Activated CD4-positive, alpha-beta T cell treated with anti-CD3 and anti-CD28 coated beads, Interleukin-10, Interleukin-2, amounts not matched to agents 100 ng/mL and 50 ng/mL, durations not matched to agents 16 hours and 8 hours (primary cell): ENCODE measurements at regions not wholly inside any gene's neighbourhood (a gene's known extent, or its start where the extent isn't known, plus 50 kb on each side); places are given as distances from the start of the nearest gene placed in this dataset.

ENCODE experiments used
- DNase-seq: peaks from one replicate; pipeline ENCODE4 v3.0.0-alpha.2; 2020

DNA sequence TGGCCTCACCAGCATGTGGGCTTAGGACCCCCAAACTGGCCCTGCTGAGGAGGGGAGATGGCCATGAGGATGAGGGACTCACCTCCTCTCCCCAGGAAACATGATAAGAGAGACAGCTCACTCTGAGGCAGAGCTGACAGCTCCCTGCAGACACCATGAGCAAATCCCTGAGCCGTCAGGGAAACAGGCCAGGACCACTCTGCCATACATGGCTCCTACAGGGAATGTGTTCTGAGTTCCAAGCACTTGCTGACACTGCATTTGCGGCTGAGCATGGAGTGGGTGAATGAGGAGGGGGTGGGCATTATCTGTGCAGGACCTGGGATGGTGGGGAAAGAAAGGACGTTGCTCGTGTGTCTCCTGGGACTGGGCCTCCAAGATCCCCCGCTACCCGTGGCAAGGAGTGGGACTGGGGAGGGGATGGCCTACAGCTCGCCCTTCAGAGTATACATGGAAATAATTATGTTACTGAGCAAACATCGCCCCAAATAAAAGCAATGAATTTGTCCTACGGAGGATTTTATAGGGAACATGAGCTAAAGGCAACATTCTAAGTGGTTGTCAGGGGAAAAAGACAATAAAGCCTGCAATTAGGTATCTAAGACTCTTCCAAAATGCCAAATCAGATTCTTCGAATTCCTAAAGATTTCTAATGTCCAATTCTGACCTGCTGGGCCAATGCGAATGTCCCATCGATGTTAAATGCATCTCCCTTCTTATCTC lies 355.9 kb upstream of the AJAP1 start:
- no peak for DNase-seq

DNA sequence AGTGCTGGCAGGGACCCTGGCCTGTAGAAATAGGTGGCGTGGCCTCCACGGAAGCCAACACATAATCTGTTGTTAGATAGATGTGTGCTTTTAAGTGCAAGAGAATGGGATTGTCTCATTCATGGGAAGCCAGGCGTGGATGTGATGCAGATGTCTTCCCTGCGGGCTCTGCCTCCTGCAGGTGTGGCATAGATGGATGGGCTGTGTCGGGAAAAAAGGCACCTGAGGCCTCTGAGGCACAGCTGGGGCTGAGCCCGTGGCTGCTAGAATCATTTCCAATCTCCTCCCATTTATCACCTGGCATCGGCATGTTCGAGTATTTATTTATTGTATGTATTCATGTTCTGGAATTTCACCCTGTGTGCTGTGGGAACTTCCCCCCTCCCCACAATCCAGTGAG lies 353.4 kb upstream of the AJAP1 start:
- DNase-seq, result no peak

DNA sequence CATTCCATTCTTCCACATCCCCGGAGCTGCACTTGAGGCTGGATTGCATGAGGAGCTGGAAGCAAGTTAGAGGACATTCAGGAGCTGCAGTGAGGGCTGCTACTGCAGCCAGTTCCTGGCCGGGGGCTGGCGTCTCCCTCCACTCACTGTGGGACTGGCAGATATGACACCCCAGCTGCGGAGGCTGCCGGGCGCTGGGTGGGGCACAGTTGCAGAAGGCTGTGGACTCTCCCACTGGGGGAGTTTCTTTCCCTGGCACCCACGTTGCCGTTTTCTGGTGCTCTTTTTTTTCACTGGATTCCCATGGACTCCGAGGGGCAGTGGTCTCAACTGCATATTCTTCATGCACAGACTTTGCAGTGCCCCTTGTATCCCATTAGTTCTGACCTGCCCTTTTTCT lies 351.1 kb upstream of the AJAP1 start:
- DNase-seq, result no peak

DNA sequence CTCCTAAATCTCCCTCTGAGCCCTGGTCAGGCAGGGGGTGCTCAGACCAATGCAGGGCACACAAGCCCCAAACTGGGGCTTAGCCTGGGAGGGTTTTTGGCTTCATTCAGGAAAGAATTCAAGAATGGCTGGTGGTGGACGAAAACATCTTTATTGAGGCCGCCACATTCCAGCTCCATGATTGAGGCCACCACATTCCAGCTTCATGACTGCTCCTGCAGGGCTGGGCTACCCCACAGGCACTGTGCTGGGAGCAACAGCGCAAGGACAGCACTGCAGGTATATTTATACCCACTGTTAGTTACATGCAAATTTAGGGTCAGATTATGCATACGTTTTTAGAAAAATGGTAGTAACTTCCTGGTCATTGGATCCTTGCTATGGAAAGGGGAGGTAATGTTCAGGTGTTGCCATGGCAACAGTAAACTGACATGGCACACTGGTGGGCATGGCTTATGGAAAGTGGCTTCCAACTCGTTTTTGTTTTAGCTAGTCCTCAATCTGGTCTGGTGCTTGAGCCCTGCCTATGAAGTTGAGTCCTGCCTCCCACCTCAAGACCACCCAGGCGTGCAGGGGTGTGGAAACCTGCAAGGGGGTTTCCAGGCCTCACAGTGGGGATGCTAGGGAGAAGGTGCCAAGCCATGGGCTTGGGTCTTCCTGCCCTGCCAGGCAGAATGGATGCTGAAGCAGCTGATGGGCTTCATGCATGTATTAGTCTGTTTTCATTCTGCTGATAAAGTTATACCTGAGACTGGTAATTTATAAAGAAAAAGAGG lies 348.7 kb upstream of the AJAP1 start:
- DNase-seq, result no peak

DNA sequence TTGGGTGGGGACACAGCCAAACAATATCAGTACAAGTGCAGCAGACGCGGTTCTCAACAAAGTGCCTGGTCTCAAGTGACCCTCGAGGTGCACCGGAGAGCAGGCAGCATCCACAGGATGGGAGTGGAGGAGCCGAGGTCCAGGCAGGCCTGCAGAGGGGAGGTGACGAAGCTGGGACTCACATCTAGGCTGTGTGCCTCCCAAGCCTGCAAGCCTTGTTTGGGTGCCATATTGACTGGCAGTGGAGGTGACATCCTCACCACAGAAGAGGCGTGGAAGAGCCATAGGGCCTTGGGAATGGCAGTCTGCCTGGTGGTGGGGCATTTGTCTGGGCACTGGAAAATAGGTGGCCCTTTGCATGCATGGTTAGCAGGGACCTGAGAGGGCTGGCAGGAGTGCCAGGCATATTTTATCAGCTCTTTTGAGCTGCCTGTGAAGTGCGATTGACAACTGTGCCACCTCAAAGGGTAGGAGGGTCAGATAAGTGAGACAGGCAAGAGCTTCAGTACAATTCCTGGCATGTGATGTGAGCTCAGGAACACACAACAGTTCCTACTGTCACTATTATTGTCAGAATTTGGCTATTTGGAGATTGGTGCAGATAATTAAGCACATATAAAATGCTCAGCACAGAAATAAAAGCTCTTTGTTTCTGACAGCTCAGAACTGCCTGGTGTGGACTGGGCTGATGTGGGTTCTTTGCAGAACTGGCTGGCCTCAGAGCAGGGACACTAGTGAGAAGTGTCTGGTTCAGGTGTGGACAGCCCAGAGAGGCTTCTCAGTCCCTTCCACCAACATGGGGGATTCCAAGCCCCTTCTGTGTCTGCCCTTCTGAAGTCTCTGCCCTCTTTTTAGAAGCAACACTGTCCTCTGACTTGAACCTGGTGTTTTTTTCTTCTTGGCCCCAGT lies 347.6 kb upstream of the AJAP1 start:
- no peak for DNase-seq

DNA sequence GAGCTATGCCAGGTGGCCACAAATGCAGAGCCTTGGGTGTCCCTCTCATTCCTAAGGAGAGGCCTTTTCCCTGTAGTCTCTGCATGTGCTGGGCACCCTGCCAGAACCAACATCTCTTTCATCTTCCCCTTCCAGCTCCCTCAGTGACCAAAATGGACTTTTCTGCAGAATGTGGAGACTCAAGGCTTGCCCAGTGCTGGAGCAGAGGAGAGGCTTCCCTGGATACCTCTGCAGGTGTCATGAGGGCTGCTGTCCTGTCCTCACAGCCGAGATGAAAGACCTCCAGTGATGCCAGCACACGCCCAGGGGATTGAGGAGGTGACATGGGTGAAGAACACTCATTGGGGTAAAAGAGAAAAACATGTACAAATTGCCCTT lies 347.0 kb upstream of the AJAP1 start:
- no peak for DNase-seq

DNA sequence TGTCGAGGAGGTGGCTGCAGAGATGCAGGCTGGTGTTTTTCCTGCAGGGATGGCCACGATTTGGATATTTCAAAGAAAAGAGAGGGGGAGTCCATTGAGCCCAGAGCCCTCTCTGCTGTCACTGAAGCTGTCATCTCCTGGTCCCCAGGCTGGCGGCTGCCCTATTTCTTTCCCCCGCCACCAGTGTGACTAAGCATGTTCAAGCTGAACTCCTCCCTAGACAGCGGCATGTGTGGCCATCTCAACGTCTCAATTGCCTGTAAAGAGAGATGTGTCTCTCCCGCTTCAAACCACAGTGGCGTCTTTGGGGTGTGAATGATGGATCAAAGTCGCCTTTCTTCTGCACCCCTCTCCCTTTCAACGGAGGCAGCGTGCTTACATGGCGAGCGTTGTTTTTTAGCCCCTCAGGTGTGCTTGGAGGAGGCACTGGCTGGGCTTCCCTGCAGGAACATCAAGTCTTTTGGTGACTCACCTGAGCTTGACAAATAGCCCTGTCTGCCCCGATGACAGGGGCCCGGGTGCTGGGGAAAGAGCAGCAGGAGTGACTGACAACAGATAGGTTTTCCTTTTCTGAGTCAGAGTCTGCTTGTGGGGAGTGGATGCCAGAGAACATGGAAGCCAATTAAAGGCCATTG lies 346.4 kb upstream of the AJAP1 start:
- no peak for DNase-seq

DNA sequence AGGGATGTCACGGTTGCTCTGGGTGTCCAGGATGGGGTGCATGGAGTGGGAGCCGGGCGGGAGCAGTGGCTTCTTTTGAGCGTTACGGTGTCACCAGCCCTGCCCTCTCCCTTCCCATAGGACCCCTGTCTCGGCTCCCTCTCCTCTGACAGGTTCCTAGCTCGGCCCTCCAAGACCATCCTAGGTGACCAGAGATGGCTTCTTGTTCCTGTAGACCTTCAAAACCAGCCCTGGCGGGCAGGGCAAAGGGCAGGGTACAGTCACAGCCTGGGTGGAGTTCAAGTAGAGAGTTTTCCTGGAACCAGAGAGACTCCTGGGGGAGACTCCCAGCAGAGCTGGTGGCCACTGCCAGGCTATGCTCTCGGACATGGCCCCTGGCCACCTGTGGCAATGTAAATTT lies 345.6 kb upstream of the AJAP1 start:
- DNase-seq, result no peak

DNA sequence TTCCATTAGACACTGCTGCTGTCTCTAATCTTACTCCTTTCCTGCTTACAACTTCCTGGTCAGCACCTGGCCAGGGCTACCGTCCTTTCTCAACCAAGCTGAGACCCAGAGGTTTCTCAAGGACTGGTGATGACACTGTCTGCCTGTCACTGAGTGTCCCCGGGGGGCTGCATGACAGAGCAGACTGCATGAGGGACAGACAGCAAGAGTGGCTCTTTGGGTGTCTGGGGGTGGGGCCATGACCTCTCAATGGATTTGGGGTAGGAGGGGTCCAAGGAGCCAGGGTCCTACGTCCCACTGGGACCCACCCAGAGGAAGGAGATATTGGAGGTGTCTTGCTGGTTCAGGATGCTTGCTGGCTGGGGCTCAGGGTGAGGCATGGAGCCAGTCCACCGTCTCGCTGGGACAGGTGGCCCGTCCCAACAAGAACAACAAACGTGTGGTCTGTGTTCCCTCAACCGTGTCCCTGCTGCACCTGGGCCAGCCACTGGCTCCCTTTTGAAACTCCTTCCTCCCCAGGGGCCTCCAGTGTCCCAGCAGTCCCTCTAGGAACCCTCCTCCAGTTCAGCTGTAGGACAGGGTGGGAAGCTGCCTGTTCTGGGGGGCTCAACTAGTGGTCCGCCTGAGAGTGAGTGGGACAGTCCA lies 344.6 kb upstream of the AJAP1 start:
- no peak for DNase-seq

DNA sequence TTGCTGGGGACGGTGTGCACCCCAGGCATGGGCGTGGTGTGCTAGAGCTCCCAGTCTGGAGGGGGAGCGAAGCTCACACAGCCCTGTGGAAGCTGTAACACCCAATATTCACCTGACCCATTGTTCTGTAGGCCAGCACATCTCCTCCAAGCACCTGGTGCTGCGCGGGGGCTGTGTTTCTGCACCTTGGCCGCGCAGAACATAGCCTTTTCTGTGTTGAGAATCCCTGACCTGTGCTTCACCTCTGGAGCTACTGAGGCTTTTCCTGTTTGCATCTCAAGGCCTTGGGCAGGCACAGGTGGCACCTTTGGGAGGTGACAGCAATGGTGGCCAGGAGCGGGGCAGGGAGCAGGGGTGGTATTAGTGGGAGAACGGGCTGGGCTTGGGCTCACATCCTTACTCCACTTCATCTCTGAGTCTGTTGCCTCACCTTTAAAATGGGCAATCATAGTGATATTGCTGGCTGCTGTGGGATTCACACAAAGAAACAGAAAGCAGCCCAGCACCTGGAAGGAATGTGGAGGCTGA lies 343.9 kb upstream of the AJAP1 start:
- no peak for DNase-seq

DNA sequence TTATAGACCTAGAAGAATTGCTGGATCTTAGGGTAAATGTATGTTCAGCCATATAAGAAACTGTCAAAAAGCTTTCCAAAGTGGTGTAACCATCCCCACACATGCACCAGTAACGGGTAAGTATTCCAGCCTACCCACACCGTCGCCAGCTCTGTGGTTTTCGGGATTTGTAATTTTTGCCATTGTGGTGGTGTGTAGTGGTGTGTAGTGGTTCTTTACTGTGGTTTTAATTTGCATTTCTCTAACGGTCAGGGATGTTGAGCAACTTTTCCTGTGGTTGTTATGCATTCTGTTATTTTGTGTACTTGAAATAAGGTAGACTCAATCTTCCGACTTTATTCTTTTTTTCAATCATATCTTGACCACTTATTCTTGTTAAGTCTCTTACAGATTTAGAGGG lies 342.4 kb upstream of the AJAP1 start:
- peak; percentile 1 for DNase-seq

DNA sequence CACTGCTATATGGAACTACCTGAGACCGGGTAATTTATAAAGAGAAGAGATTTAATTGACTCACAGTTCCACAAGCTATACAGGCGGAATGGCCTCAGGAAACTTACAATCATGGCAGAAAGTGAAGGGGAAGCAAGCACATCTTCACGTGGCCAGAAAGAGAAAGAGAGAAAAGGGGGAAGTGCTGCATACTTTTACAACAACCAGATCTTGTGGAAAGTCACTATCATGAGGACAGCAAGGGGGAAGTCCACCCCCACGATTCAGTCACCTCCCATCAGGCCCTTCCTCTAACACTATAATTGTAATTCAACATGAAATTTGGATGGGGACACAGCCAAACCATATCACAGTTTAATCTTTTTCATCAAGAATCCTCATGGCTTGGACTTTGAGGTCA lies 339.2 kb upstream of the AJAP1 start:
- no peak for DNase-seq

DNA sequence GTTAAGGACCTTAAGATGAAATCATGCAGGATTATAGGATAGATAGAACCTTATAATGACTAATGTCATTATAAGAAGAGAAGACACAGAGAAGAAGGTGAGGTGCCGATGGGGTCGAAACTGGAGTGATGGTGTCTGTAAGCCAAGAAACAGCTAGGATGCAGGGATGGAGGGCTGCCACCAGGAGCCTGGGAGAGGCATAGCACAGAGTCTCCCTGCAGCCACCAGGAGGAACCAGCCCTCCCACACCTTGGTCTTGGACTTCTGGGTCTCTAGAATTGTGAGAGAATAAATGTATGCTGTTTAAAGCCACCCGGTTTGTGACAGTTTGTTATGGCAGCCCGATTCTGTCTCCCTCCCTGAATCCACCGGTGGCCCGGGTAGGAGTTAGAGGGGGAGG lies 337.2 kb upstream of the AJAP1 start:
- no peak for DNase-seq

DNA sequence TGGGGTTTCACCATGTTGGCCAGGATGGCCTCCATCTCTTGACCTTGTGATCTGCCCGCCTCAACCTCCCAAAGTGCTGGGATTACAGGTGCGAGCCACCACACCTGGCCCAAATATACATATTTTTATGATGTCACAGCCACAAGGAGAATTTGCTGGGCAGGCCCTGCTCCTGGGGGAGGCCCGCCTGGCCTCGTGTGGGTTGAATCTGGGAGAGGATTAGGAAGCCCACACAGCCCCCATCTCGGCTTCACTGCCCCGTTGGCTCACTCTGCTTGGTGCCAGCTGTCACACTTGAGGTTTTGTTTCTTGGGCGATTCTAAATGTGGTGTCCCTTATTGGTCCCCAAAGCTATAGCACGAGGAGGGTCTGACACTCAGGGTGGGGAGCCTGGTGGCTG lies 335.7 kb upstream of the AJAP1 start:
- no peak for DNase-seq

DNA sequence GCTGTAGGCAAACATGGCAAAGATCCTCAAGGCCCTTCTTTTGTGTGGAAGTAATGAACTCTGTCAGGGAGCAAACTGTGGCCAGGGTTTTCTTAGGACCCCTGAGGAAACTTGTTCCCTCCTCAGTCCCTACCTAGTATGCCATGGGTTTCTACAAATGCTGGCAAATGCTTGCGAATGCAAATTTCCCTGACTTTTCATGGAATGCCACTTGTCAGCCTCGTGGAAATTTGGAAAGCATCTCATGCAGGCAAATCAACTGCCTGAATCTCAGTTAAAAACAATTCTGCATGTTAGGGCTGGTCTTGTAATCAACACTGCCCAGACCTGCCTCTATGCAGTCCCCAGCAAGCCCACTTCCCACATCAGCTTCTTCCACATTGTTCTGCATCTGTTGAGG lies 334.9 kb upstream of the AJAP1 start:
- DNase-seq, result no peak

DNA sequence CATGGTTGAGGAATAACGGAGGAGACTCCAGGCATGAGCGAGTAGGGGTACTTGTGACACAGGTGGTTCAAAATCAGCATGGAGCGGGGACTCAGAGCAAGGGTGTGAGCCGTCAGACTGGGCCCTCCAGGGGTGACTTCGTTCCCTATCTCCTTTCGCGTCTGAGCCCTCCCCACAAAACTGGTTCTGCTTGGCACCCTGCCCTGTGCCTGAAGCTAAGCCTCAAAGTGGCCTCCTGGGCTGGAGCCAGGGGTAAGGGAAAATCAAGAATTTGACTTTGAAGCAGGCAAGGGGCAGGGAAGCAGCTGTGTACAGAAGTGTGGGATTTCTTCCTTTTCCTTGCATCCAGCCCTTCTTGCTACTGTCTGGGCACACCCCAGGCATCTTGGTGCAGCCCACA lies 331.5 kb upstream of the AJAP1 start:
- no peak for DNase-seq

DNA sequence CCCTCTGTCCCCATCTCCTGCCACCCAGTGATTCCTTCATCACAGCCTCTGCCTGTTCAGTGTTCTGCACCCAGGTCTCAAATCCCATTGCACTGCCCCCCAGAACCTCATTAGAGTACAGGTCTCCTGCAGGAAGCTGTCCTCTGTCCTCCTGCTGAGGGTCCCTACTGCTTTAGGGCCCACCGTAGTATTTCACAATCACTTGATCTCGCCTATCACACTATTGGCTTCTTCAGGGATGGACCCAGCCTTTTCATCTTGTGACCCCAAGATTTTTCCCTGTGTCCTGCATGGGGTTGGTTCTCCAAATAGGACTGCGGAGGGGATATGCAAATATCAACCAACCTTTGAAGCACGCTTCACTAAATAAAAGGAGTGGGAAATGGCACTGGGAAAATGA lies 331.1 kb upstream of the AJAP1 start:
- no peak for DNase-seq

DNA sequence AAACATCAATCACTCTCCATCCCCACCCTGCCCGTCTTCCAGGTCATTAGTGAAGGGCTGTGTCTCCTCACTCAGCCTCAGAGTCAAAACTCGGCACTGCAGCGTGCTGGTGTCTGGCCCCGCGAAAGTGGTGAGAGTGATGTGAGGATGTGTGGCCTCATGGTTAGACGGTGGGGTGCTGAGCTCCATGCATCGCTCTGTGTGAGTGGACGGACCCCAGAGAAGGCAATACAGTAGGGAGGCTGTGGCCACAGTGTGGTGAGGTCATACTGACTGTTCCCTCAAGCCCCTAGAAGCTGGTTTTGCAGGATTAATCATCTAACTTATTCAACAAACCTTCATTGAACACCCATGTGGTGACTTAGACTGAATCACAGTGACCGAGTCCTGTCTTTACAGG lies 329.9 kb upstream of the AJAP1 start:
- no peak for DNase-seq

DNA sequence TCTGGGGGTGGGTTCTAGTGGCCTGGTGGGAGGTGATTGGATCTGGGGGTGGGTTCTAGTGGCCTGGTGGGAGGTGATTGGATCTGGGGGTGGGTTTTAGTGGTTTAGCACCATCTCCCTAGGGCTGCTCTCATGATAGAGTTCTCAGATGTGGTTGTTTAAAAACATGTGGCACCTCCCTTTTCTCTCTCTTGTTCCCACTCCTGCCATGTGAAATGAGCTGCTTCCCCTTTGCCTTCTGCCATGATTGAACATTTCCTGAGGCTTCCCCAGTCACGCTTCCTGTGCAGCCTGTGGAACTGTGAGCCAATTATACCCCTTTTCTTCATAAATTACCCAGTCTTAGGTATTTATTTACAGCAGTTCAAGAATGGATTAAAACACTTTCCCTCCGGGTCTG lies 327.3 kb upstream of the AJAP1 start:
- DNase-seq, result no peak

DNA sequence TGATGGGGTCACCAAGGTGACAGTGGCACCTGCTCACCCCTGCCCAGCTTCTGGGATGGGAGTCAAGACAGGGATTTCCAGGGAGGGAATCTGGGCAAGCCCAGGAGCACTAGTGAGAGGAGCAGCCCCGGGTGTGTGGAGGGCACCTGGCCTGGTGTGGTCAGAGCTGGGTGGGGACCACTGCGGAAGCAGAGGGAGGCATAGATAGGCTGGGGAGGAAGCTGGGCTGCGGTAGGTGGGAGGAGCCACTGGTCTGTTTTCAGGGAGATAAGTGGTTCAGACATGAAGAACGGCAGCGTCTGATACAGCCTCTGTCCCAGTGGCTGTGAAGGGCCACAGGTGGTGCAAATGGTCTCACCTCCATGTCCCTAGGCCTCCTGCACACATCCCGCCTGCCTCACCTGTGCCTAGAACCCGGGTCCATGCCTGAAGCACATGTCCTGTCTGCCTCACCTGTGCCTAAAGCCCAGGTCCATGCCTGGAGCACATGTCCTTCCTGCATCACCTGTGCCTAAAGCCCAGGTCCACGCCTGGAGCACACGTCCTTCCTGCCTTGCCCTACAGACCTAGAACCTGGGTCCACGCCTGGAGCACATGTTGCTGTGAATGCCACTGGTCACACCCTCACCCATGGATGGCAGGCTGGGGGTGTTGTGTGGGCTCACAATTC lies 325.9 kb upstream of the AJAP1 start:
- DNase-seq, result no peak

DNA sequence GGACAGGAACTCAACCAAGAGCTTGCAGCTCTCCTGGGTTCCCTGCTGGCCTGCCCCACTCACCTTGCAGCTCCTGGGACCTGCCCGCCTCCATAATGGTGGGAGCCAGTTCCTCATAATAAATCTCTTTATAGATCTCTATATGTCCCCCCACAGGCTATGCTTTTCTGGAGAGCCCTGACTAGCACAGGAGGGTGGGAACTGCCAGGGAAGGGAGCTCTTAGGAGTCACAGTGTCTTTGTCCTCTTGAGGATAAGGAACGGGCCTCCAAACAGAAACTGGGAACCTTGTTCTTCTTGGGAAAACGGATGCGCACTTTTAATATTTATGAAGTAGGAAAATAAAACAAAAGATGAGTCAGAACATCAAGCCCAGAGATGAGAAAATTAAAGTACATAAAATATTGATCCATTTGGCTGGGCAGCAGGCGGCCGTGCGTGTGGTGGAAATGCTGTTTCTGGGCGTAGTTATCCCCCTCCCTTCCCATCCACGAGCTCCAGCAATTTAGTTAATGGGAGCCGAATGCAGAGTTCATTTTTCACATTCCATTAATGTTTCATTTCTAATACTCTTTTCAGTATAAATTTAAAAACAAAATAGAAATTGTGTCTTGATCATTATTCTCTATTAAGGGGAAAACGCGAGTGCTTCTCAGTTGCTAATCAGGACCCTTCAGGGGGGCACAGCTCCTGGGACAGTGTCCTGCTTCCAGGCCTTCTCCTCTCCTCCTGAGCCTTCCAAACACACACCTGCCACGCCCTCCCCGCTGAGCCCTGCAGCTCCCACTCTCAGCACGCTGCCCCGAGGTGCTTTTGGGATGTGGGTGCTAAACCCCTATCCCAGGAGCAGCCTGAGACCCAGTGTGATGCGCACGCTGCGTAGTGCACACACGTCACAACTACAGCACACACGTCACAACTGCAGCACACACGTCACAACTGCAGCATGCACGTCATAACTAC lies 323.3 kb upstream of the AJAP1 start:
- DNase-seq, result no peak
